ENCODE measurements at regions not wholly inside any gene's neighbourhood (a gene's known extent, or its start where the extent isn't known, plus 50 kb on each side); places are given as distances from the start of the nearest gene placed in this dataset.

DNA sequence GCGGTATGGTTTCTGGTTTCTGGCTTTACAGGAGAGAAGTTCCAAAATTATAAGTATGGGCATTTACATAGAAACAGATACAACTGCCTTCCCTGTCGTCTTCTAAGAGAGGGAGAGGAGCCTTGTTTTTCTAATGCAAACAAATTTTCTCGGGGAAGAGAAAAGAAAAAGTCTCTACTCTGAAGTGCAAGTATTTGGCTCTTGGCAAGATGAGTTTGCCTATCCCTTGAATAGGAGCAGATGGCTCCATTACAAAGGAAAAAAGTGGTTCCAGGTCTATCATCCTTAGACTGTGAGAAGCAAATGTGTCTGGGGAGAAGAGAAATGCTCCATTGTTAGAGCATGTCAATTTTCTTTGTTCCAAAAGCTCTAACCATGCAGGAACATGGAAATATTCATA is 455.6 kb downstream of the BUD13 start:
- Histone ChIP-seq H3K27me3 (replicated peaks; ENCODE audit: control insufficient read depth, insufficient read depth, low read length) (no peaks in the 10 kb centered on the region), H3K36me3 (ENCODE audit: control insufficient read depth, insufficient read depth, low read length) (no peaks in the 10 kb centered on the region), H3K9me3 (peaks cover 5% of the 10 kb centered on the region; the same call in 1 of the 2 replicates), H3K4me1 (no peaks in the 10 kb centered on the region), H3K4me3 (ENCODE audit: low read depth, low read length) (no peak overlapping the region)
- CTCF ChIA-PET, result no interaction called here
- peaks cover 7% of the 10 kb centered on the region for H3K9me3 Mint-ChIP-seq (ENCODE audit: unreplicated experiment)
- peaks cover 10% of the 10 kb centered on the region for H3K27me3 Mint-ChIP-seq (ENCODE audit: insufficient read depth, unreplicated experiment)
- intact Hi-C loops (cut with micrococcal nuclease; ENCODE audit: unreplicated experiment), result no loop called here
- H3K4me1 Mint-ChIP-seq (ENCODE audit: low read depth, unreplicated experiment), result no peaks in the 10 kb centered on the region
- no peaks in the 10 kb centered on the region for H3K36me3 Mint-ChIP-seq (ENCODE audit: insufficient read depth, unreplicated experiment)
- POLR2A ChIA-PET, result no interaction called here
- TF ChIP-seq CTCF (IDR thresholded peaks at IDR 0.05; ENCODE audit: insufficient read depth in 1 of 2, low read depth in 1 of 2, low read length in 1 of 2, severe bottlenecking in 1 of 2, unreplicated experiment in 1 of 2), result no peak
- no peak overlapping the region for H3K27ac Mint-ChIP-seq (ENCODE audit: unreplicated experiment)
- DNase-seq, result no peak
- BruUV-seq (replicated peaks), result no TSS peak
- no peak overlapping the region for H3K4me3 Mint-ChIP-seq (ENCODE audit: unreplicated experiment)

GRCh38 chr11:116314006-116314405 is 458.8 kb downstream of the BUD13 start:
- H3K27me3 Mint-ChIP-seq (ENCODE audit: insufficient read depth, unreplicated experiment), result peaks cover 7% of the 10 kb centered on the region
- DNase-seq, result no peak
- no peaks in the 10 kb centered on the region for H3K9me3 Mint-ChIP-seq (ENCODE audit: unreplicated experiment)
- H3K4me3 ChIP-seq (ENCODE audit: low read depth, low read length), result no peak overlapping the region
- H3K27ac Mint-ChIP-seq (ENCODE audit: unreplicated experiment), result no peak overlapping the region
- no peak for TF ChIP-seq CTCF (IDR thresholded peaks at IDR 0.05; ENCODE audit: insufficient read depth in 1 of 2, low read depth in 1 of 2, low read length in 1 of 2, severe bottlenecking in 1 of 2, unreplicated experiment in 1 of 2)
- POLR2A ChIA-PET, result no interaction called here
- intact Hi-C loops (cut with micrococcal nuclease; ENCODE audit: unreplicated experiment), result no loop called here
- no peaks in the 10 kb centered on the region for H3K9me3 ChIP-seq
- H3K27me3 ChIP-seq (replicated peaks; ENCODE audit: control insufficient read depth, insufficient read depth, low read length), result no peaks in the 10 kb centered on the region
- BruUV-seq (replicated peaks), result no TSS peak
- no peaks in the 10 kb centered on the region for H3K4me1 ChIP-seq
- CTCF ChIA-PET, result interaction anchor here (0.9 kb wide), 1 partner anchor 32 kb away, joined by 3 read pairs; no protein-coding TSS in a partner anchor
- H3K4me1 Mint-ChIP-seq (ENCODE audit: low read depth, unreplicated experiment), result no peaks in the 10 kb centered on the region
- no peaks in the 10 kb centered on the region for H3K36me3 Mint-ChIP-seq (ENCODE audit: insufficient read depth, unreplicated experiment)
- H3K4me3 Mint-ChIP-seq (ENCODE audit: unreplicated experiment), result no peak overlapping the region
- no peaks in the 10 kb centered on the region for H3K36me3 ChIP-seq (ENCODE audit: control insufficient read depth, insufficient read depth, low read length)

- no peak overlapping the region for H3K4me3 Mint-ChIP-seq (ENCODE audit: unreplicated experiment)
- Histone ChIP-seq H3K4me3 (ENCODE audit: low read depth, low read length) (no peak overlapping the region), H3K4me1 (no peaks in the 10 kb centered on the region), H3K9me3 (no peaks in the 10 kb centered on the region), H3K36me3 (ENCODE audit: control insufficient read depth, insufficient read depth, low read length) (no peaks in the 10 kb centered on the region), H3K27me3 (replicated peaks; ENCODE audit: control insufficient read depth, insufficient read depth, low read length) (no peaks in the 10 kb centered on the region)
- no peak overlapping the region for H3K27ac Mint-ChIP-seq (ENCODE audit: unreplicated experiment)
- H3K9me3 Mint-ChIP-seq (ENCODE audit: unreplicated experiment), result no peaks in the 10 kb centered on the region
- no peak for TF ChIP-seq CTCF (IDR thresholded peaks at IDR 0.05; ENCODE audit: insufficient read depth in 1 of 2, low read depth in 1 of 2, low read length in 1 of 2, severe bottlenecking in 1 of 2, unreplicated experiment in 1 of 2)
- intact Hi-C loops (cut with micrococcal nuclease; ENCODE audit: unreplicated experiment), result loop anchor here (1.0 kb wide), 1 partner anchor 23 kb away; no protein-coding TSS in a partner anchor
- DNase-seq, result no peak
- H3K36me3 Mint-ChIP-seq (ENCODE audit: insufficient read depth, unreplicated experiment), result no peaks in the 10 kb centered on the region
- no peaks in the 10 kb centered on the region for H3K4me1 Mint-ChIP-seq (ENCODE audit: low read depth, unreplicated experiment)
- POLR2A ChIA-PET, result no interaction called here
- BruUV-seq (replicated peaks), result no TSS peak
- peaks cover 7% of the 10 kb centered on the region for H3K27me3 Mint-ChIP-seq (ENCODE audit: insufficient read depth, unreplicated experiment)
- CTCF ChIA-PET, result interaction anchor here (0.7 kb wide), 1 partner anchor 15 kb away, joined by 3 read pairs; no protein-coding TSS in a partner anchor
Measured at GRCh38 chr11:116312570-116313391, 460.0 kb downstream of the BUD13 start.

Measured in Caco-2 (cell line).